ENCODE measurements at regions not wholly inside any gene's neighbourhood (a gene's known extent, or its start where the extent isn't known, plus 50 kb on each side); places are given as distances from the start of the nearest gene placed in this dataset.

DNA sequence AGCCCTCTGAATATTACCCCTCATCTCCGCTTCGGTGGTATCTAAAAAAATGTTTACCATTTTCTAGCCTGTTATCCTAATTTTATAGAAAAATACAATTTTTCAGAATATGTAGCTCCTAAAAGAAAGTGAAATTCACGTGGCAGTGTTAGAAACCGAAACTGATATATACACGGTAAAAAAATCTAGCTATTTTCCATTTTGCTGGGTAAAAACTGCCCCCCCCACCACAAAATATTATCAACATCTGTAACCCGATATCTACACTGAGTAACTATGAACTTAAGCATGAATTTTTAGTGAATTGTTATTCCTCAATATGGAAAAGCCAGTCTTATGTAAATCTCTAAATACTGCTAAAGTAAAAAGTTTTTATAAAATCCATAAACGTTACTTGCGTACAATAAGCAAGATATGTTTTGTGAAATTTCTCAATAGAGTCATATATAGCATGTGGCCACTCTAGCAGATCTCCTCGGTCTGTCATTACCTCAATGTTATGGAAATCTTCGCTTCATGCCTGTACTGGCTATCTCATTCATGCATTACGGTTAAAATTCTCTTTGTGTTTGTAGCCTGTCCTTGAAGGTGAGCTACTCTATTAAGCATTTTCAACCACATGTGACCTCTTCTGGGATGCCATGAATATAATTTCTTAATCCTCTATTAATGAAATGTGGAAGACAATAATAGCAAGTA is 524.2 kb downstream of the TRIB2 start:
- Histone ChIP-seq H3K4me1 (ENCODE audit: control insufficient read depth, extremely low read depth, insufficient read depth, low read length) (no peaks in the 10 kb centered on the region), H3K36me3 (ENCODE audit: control insufficient read depth, insufficient read depth, low read length) (no peaks in the 10 kb centered on the region)

GRCh38 chr2:13252615-13253014 is 535.9 kb downstream of the TRIB2 start:
- no peak overlapping the region for H3K27ac ChIP-seq (ENCODE audit: insufficient read depth, low read length)
- no peak overlapping the region for H3K9ac ChIP-seq (ENCODE audit: insufficient read depth, low read length)
- H3K4me1 ChIP-seq (ENCODE audit: control insufficient read depth, extremely low read depth, insufficient read depth, low read length), result no peaks in the 10 kb centered on the region
- no peak for DNase-seq (ENCODE audit: low read depth in 2 of 2)
- no peak overlapping the region for H2AFZ ChIP-seq (ENCODE audit: low read length)
- TF ChIP-seq CTCF (conservative IDR thresholded peaks at IDR 0.05 in 1 of 2, IDR thresholded peaks at IDR 0.05 in 1 of 2; ENCODE audit: low read depth in 1 of 2, low read length in 2 of 2) (no peak), EZH2 (IDR thresholded peaks at IDR 0.05; ENCODE audit: low read length, missing control alignments) (no peak)
- no peaks in the 10 kb centered on the region for H3K79me2 ChIP-seq (ENCODE audit: control insufficient read depth, insufficient read depth, low read length)
- no peaks in the 10 kb centered on the region for H4K20me1 ChIP-seq (ENCODE audit: control insufficient read depth, extremely low read depth, insufficient read depth, low read length)
- H3K4me3 ChIP-seq (replicated peaks in 1 of 4; ENCODE audit: control extremely low read depth in 1 of 4, insufficient read depth in 1 of 4, low read depth in 3 of 4, low read length in 4 of 4), result no peak overlapping the region
- H3K36me3 ChIP-seq (ENCODE audit: control insufficient read depth, insufficient read depth, low read length), result no peaks in the 10 kb centered on the region
- H3K4me2 ChIP-seq (ENCODE audit: extremely low read depth, insufficient read depth, low read length), result no peak overlapping the region
- no peaks in the 10 kb centered on the region for H3K27me3 ChIP-seq (ENCODE audit: control insufficient read depth, insufficient read depth, low read length)
- no peaks in the 10 kb centered on the region for H3K9me3 ChIP-seq (ENCODE audit: control insufficient read depth, insufficient read depth, low read depth, low read length)

More for the DNA sequence above, 524.2 kb downstream of the TRIB2 start:
- peak in 1 of 2 donors; percentile 39 for DNase-seq (ENCODE audit: low read depth in 2 of 2)
- Histone ChIP-seq H3K27me3 (ENCODE audit: control insufficient read depth, insufficient read depth, low read length) (no peaks in the 10 kb centered on the region), H3K4me2 (ENCODE audit: extremely low read depth, insufficient read depth, low read length) (no peak overlapping the region), H3K79me2 (ENCODE audit: control insufficient read depth, insufficient read depth, low read length) (no peaks in the 10 kb centered on the region), H2AFZ (ENCODE audit: low read length) (no peak overlapping the region), H3K9me3 (ENCODE audit: control insufficient read depth, insufficient read depth, low read depth, low read length) (no peaks in the 10 kb centered on the region), H3K27ac (ENCODE audit: insufficient read depth, low read length) (no peak overlapping the region), H3K4me3 (replicated peaks in 1 of 4; ENCODE audit: control extremely low read depth in 1 of 4, insufficient read depth in 1 of 4, low read depth in 3 of 4, low read length in 4 of 4) (peak overlapping the region in 1 of 4 experiments; percentile 37), H3K9ac (ENCODE audit: insufficient read depth, low read length) (no peak overlapping the region), H4K20me1 (ENCODE audit: control insufficient read depth, extremely low read depth, insufficient read depth, low read length) (no peaks in the 10 kb centered on the region)
- TF ChIP-seq EZH2 (IDR thresholded peaks at IDR 0.05; ENCODE audit: low read length, missing control alignments), result no peak
- no peak for TF ChIP-seq CTCF (conservative IDR thresholded peaks at IDR 0.05 in 1 of 2, IDR thresholded peaks at IDR 0.05 in 1 of 2; ENCODE audit: low read depth in 1 of 2, low read length in 2 of 2)

DNA sequence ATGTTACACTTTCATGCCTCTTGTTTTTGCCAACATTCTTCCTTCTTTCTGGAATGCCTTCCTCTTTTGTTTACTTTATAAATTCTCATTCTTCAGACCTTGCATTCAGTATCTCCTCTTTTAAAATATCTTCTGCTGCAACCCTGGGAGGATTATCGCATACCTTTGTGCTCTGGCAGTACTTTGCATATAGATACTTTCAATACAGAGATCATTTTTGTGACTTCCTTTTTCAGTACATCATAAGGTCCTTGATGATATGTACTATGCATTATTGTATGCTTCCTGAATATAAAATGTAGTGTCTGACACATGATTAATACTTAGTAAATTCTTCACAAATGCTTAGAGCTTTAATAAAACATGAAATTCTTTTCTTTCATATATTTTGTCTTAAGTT is 538.7 kb downstream of the TRIB2 start:
- H3K27ac ChIP-seq (ENCODE audit: insufficient read depth, low read length), result no peak overlapping the region
- H3K9ac ChIP-seq (ENCODE audit: insufficient read depth, low read length), result no peak overlapping the region
- no peak overlapping the region for H2AFZ ChIP-seq (ENCODE audit: low read length)
- no peaks in the 10 kb centered on the region for H4K20me1 ChIP-seq (ENCODE audit: control insufficient read depth, extremely low read depth, insufficient read depth, low read length)
- no peak for DNase-seq (ENCODE audit: low read depth in 2 of 2)
- TF ChIP-seq CTCF (conservative IDR thresholded peaks at IDR 0.05 in 1 of 2, IDR thresholded peaks at IDR 0.05 in 1 of 2; ENCODE audit: low read depth in 1 of 2, low read length in 2 of 2), result no peak
- no peak for TF ChIP-seq EZH2 (IDR thresholded peaks at IDR 0.05; ENCODE audit: low read length, missing control alignments)
- no peak overlapping the region for H3K4me3 ChIP-seq (replicated peaks in 1 of 4; ENCODE audit: control extremely low read depth in 1 of 4, insufficient read depth in 1 of 4, low read depth in 3 of 4, low read length in 4 of 4)
- H3K36me3 ChIP-seq (ENCODE audit: control insufficient read depth, insufficient read depth, low read length), result no peaks in the 10 kb centered on the region
- no peaks in the 10 kb centered on the region for H3K4me1 ChIP-seq (ENCODE audit: control insufficient read depth, extremely low read depth, insufficient read depth, low read length)
- no peaks in the 10 kb centered on the region for H3K9me3 ChIP-seq (ENCODE audit: control insufficient read depth, insufficient read depth, low read depth, low read length)
- H3K27me3 ChIP-seq (ENCODE audit: control insufficient read depth, insufficient read depth, low read length), result no peaks in the 10 kb centered on the region
- no peak overlapping the region for H3K4me2 ChIP-seq (ENCODE audit: extremely low read depth, insufficient read depth, low read length)
- H3K79me2 ChIP-seq (ENCODE audit: control insufficient read depth, insufficient read depth, low read length), result no peaks in the 10 kb centered on the region
